Nephron progenitor cell (in vitro differentiated cells): ENCODE measurements at regions not wholly inside any gene's neighbourhood (a gene's known extent, or its start where the extent isn't known, plus 50 kb on each side); places are given as distances from the start of the nearest gene placed in this dataset.

Source experiments
- DNase-seq: peaks from one replicate; pipeline ENCODE4 v3.0.0; 2021
- H3K27ac Mint-ChIP-seq: 2 replicates; pipeline ENCODE4 v1.8.0; 2021; ENCODE audit warnings: mild to moderate bottlenecking, moderate library complexity, mixed read lengths
- H3K27me3 Mint-ChIP-seq: 2 replicates; pipeline ENCODE4 v1.8.0; 2021; ENCODE audit warnings: mild to moderate bottlenecking, low read depth, mixed read lengths; ENCODE audit not compliant: poor library complexity
- H3K36me3 Mint-ChIP-seq: 2 replicates; pipeline ENCODE4 v1.8.0; 2021; ENCODE audit warnings: low read depth, mixed read lengths
- H3K4me1 Mint-ChIP-seq: 2 replicates; pipeline ENCODE4 v1.8.0; 2021; ENCODE audit warnings: mixed read lengths
- H3K4me3 Mint-ChIP-seq: 2 replicates; pipeline ENCODE4 v1.8.0; 2021; ENCODE audit warnings: mild to moderate bottlenecking, moderate library complexity, mixed read lengths
- H3K9me3 Mint-ChIP-seq: 2 replicates; pipeline ENCODE4 v1.8.0; 2021; ENCODE audit warnings: mild to moderate bottlenecking, moderate library complexity, mixed read lengths
- CTCF ChIP-seq: fragments of 200-600 bp; sonication (generic); IDR thresholded peaks from 2 replicates; pipeline ENCODE4 v1.5.0; 2021; ENCODE audit warnings: antibody characterized with exemption

GRCh38 chr7:67523713-67524112, 527.1 kb downstream of the TYW1 start:
- Mint-ChIP-seq H3K9me3 (peaks cover 25% of the 10 kb centered on the region), H3K27ac (no peak overlapping the region), H3K36me3 (no peaks in the 10 kb centered on the region), H3K4me1 (peaks cover 2% of the 10 kb centered on the region), H3K4me3 (no peak overlapping the region), H3K27me3 (peaks cover 9% of the 10 kb centered on the region)
- DNase-seq: no peak
- TF ChIP-seq CTCF: no peak

GRCh38 chr7:67525588-67525987, 529.0 kb downstream of the TYW1 start:
- H3K4me1 Mint-ChIP-seq: no peaks in the 10 kb centered on the region
- DNase-seq: no peak
- TF ChIP-seq CTCF: no peak
- no peak overlapping the region for H3K27ac Mint-ChIP-seq
- peaks cover 14% of the 10 kb centered on the region for H3K27me3 Mint-ChIP-seq
- H3K9me3 Mint-ChIP-seq: peaks cover 25% of the 10 kb centered on the region
- no peak overlapping the region for H3K4me3 Mint-ChIP-seq
- H3K36me3 Mint-ChIP-seq: no peaks in the 10 kb centered on the region

- TF ChIP-seq CTCF: no peak
- Mint-ChIP-seq H3K27ac (no peak overlapping the region), H3K27me3 (peaks cover under 1% of the 10 kb centered on the region), H3K4me1 (no peaks in the 10 kb centered on the region), H3K36me3 (no peaks in the 10 kb centered on the region), H3K9me3 (peaks cover 22% of the 10 kb centered on the region), H3K4me3 (no peak overlapping the region)
- no peak for DNase-seq
These were observed 538.8 kb downstream of the TYW1 start for GRCh38 chr7:67535241-67535989.

GRCh38 chr7:67542916-67543315, 546.3 kb downstream of the TYW1 start:
- Mint-ChIP-seq H3K27ac (no peak overlapping the region), H3K9me3 (no peaks in the 10 kb centered on the region), H3K4me3 (no peak overlapping the region), H3K27me3 (peaks cover 9% of the 10 kb centered on the region), H3K36me3 (no peaks in the 10 kb centered on the region), H3K4me1 (peaks cover 5% of the 10 kb centered on the region)
- no peak for DNase-seq
- no peak for TF ChIP-seq CTCF

GRCh38 chr7:67547183-67547907, 550.7 kb downstream of the TYW1 start:
- peaks cover 9% of the 10 kb centered on the region for H3K27me3 Mint-ChIP-seq
- H3K36me3 Mint-ChIP-seq: no peaks in the 10 kb centered on the region
- TF ChIP-seq CTCF: no peak
- no peak for DNase-seq
- H3K4me3 Mint-ChIP-seq: no peak overlapping the region
- peaks cover 7% of the 10 kb centered on the region for H3K9me3 Mint-ChIP-seq
- H3K4me1 Mint-ChIP-seq: peaks cover 5% of the 10 kb centered on the region
- no peak overlapping the region for H3K27ac Mint-ChIP-seq
